HPDE6-E6E7 (cell line): ENCODE measurements at regions not wholly inside any gene's neighbourhood (a gene's known extent, or its start where the extent isn't known, plus 50 kb on each side); places are given as distances from the start of the nearest gene placed in this dataset.
A peak's percentile ranks its signal among the peaks of the same experiment; 100 is the strongest.

ENCODE experiments used
- DNase-seq: peaks from one replicate; pipeline ENCODE4 v3.0.0; 2011; ENCODE audit warnings: missing footprints; ENCODE audit errors: extremely low spot score

- no peak for DNase-seq
Measured at GRCh38 chr4:30939684-30940083, 219.5 kb downstream of the PCDH7 start.

GRCh38 chr4:30941641-30942040, 221.5 kb downstream of the PCDH7 start:
- DNase-seq: no peak

- DNase-seq: no peak
Measured at GRCh38 chr4:30943356-30943755, 223.2 kb downstream of the PCDH7 start.

- DNase-seq: no peak
Measured at GRCh38 chr4:30945586-30945985, 225.4 kb downstream of the PCDH7 start.

GRCh38 chr4:30946288-30946687, 226.1 kb downstream of the PCDH7 start:
- DNase-seq: no peak

- DNase-seq: peak; percentile 13
Measured at GRCh38 chr4:30948653-30949052, 228.5 kb downstream of the PCDH7 start.

- peak; percentile 71 for DNase-seq
Measured at GRCh38 chr4:30950737-30951136, 230.6 kb downstream of the PCDH7 start.

GRCh38 chr4:30952526-30953219, 232.5 kb downstream of the PCDH7 start:
- DNase-seq: no peak

GRCh38 chr4:30953799-30954198, 233.6 kb downstream of the PCDH7 start:
- no peak for DNase-seq

- no peak for DNase-seq
Measured at GRCh38 chr4:30956916-30957315, 236.7 kb downstream of the PCDH7 start.

- no peak for DNase-seq
Measured at GRCh38 chr4:30957706-30958105, 237.5 kb downstream of the PCDH7 start.

- DNase-seq: no peak
Measured at GRCh38 chr4:30959781-30960485, 239.8 kb downstream of the PCDH7 start.

- DNase-seq: no peak
Measured at GRCh38 chr4:30962939-30963338, 242.8 kb downstream of the PCDH7 start.

- DNase-seq: no peak
Measured at GRCh38 chr4:30968926-30969325, 248.8 kb downstream of the PCDH7 start.

- no peak for DNase-seq
Measured at GRCh38 chr4:30972542-30972941, 252.4 kb downstream of the PCDH7 start.

GRCh38 chr4:30973993-30974392, 253.8 kb downstream of the PCDH7 start:
- no peak for DNase-seq

- no peak for DNase-seq
Measured at GRCh38 chr4:30979402-30979801, 259.2 kb downstream of the PCDH7 start.

- no peak for DNase-seq
Measured at GRCh38 chr4:30989508-30989907, 269.3 kb downstream of the PCDH7 start.

- no peak for DNase-seq
Measured at GRCh38 chr4:30996841-30997240, 276.7 kb downstream of the PCDH7 start.

- no peak for DNase-seq
Measured at GRCh38 chr4:31005037-31005436, 284.9 kb downstream of the PCDH7 start.

- DNase-seq: no peak
Measured at GRCh38 chr4:31007858-31008257, 287.7 kb downstream of the PCDH7 start.

- DNase-seq: no peak
Measured at GRCh38 chr4:31009926-31010325, 289.8 kb downstream of the PCDH7 start.

- no peak for DNase-seq
Measured at GRCh38 chr4:31015123-31015522, 295.0 kb downstream of the PCDH7 start.
